ENCODE measurements at regions not wholly inside any gene's neighbourhood (a gene's known extent, or its start where the extent isn't known, plus 50 kb on each side); places are given as distances from the start of the nearest gene placed in this dataset.

DNA sequence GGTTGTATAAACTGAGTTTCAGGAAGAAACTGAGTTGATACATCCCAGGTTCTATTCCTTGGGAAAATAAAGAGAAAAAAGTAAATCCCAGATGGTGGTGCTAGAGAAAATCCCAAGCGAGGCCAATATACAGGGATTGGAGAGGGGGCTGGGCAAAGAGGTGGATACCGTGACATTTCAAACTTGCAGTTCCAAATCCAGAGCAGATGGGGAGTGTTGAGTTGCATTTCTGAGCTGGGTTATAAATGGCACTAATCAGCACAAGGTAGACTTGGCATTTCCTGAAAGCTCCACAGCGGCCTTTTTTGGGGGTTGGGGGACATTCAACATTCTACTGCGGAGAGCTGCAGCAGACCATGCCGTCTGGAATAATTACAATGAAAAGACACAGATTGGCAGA, 224.4 kb downstream of the NXNL2 start (continued):
- TF ChIP-seq, protein P1, sequence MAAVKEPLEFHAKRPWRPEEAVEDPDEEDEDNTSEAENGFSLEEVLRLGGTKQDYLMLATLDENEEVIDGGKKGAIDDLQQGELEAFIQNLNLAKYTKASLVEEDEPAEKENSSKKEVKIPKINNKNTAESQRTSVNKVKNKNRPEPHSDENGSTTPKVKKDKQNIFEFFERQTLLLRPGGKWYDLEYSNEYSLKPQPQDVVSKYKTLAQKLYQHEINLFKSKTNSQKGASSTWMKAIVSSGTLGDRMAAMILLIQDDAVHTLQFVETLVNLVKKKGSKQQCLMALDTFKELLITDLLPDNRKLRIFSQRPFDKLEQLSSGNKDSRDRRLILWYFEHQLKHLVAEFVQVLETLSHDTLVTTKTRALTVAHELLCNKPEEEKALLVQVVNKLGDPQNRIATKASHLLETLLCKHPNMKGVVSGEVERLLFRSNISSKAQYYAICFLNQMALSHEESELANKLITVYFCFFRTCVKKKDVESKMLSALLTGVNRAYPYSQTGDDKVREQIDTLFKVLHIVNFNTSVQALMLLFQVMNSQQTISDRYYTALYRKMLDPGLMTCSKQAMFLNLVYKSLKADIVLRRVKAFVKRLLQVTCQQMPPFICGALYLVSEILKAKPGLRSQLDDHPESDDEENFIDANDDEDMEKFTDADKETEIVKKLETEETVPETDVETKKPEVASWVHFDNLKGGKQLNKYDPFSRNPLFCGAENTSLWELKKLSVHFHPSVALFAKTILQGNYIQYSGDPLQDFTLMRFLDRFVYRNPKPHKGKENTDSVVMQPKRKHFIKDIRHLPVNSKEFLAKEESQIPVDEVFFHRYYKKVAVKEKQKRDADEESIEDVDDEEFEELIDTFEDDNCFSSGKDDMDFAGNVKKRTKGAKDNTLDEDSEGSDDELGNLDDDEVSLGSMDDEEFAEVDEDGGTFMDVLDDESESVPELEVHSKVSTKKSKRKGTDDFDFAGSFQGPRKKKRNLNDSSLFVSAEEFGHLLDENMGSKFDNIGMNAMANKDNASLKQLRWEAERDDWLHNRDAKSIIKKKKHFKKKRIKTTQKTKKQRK (IDR thresholded peaks at IDR 0.05; ENCODE audit: low read depth, low read length) = no peak
- TF ChIP-seq, protein P2, sequence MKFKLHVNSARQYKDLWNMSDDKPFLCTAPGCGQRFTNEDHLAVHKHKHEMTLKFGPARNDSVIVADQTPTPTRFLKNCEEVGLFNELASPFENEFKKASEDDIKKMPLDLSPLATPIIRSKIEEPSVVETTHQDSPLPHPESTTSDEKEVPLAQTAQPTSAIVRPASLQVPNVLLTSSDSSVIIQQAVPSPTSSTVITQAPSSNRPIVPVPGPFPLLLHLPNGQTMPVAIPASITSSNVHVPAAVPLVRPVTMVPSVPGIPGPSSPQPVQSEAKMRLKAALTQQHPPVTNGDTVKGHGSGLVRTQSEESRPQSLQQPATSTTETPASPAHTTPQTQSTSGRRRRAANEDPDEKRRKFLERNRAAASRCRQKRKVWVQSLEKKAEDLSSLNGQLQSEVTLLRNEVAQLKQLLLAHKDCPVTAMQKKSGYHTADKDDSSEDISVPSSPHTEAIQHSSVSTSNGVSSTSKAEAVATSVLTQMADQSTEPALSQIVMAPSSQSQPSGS (IDR thresholded peaks at IDR 0.05; ENCODE audit: low read length) = no peak
- TF ChIP-seq, protein P3, sequence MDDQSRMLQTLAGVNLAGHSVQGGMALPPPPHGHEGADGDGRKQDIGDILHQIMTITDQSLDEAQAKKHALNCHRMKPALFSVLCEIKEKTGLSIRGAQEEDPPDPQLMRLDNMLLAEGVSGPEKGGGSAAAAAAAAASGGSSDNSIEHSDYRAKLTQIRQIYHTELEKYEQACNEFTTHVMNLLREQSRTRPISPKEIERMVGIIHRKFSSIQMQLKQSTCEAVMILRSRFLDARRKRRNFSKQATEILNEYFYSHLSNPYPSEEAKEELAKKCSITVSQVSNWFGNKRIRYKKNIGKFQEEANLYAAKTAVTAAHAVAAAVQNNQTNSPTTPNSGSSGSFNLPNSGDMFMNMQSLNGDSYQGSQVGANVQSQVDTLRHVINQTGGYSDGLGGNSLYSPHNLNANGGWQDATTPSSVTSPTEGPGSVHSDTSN (IDR thresholded peaks at IDR 0.05; ENCODE audit: insufficient replicate concordance, low read depth, low read length) = no peak
- TF ChIP-seq STAT3 (IDR thresholded peaks at IDR 0.05; ENCODE audit: low read depth, low read length) (no peak), ZNF207 (IDR thresholded peaks at IDR 0.05; ENCODE audit: borderline replicate concordance) (no peak), PML (IDR thresholded peaks at IDR 0.05; ENCODE audit: low read length) (no peak)
